PFSK-1 (cell line): ENCODE measurements at regions not wholly inside any gene's neighbourhood (a gene's known extent, or its start where the extent isn't known, plus 50 kb on each side); places are given as distances from the start of the nearest gene placed in this dataset.

Experiments used
- POLR2AphosphoS5 ChIP-seq: IDR thresholded peaks from 2 replicates; pipeline ENCODE4 v1.6.1; 2012; ENCODE audit warnings: low read depth, mild to moderate bottlenecking, control low read depth, low read length, moderate library complexity
- TAF1 ChIP-seq: IDR thresholded peaks from 2 replicates; pipeline ENCODE4 v1.6.1; 2012; ENCODE audit warnings: low read length, control low read depth, borderline replicate concordance; ENCODE audit not compliant: insufficient read depth
- TF ChIP-seq, protein P1 (sequence below), 2 experiments: IDR thresholded peaks; 2 replicates each; pipeline versions ENCODE4 v1.6.1 to v1.8.0; 2011 to 2012; ENCODE audit warnings: low read depth in 2 of 2, low read length in 2 of 2, control low read depth in 1 of 2, inconsistent platforms in 1 of 2, mild to moderate bottlenecking in 1 of 2, moderate library complexity in 1 of 2; ENCODE audit not compliant: insufficient read depth in 1 of 2

DNA sequence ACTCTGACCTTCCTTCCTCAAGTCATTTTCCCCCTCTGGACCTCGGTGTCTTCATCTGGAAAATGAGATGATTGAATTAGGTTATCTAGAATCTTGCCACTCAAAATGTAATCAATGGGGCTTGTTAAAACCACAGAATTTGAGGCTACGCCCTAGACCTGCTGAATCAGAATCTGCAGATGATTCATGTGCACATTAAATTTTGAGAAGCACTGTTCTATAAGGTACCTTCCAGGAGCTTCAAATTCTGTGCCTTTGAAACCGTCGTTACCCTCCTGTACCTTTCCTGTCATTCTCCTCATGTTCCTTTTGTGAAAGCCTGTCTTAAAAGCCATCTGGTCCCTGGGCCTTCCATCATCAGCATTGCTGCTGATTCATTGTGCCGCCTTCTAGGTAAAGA lies 172.4 kb upstream of the TOPAZ1 start:
- TF ChIP-seq POLR2AphosphoS5 = no peak
- TF ChIP-seq, protein P1, sequence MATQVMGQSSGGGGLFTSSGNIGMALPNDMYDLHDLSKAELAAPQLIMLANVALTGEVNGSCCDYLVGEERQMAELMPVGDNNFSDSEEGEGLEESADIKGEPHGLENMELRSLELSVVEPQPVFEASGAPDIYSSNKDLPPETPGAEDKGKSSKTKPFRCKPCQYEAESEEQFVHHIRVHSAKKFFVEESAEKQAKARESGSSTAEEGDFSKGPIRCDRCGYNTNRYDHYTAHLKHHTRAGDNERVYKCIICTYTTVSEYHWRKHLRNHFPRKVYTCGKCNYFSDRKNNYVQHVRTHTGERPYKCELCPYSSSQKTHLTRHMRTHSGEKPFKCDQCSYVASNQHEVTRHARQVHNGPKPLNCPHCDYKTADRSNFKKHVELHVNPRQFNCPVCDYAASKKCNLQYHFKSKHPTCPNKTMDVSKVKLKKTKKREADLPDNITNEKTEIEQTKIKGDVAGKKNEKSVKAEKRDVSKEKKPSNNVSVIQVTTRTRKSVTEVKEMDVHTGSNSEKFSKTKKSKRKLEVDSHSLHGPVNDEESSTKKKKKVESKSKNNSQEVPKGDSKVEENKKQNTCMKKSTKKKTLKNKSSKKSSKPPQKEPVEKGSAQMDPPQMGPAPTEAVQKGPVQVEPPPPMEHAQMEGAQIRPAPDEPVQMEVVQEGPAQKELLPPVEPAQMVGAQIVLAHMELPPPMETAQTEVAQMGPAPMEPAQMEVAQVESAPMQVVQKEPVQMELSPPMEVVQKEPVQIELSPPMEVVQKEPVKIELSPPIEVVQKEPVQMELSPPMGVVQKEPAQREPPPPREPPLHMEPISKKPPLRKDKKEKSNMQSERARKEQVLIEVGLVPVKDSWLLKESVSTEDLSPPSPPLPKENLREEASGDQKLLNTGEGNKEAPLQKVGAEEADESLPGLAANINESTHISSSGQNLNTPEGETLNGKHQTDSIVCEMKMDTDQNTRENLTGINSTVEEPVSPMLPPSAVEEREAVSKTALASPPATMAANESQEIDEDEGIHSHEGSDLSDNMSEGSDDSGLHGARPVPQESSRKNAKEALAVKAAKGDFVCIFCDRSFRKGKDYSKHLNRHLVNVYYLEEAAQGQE (IDR thresholded peaks at IDR 0.05; ENCODE audit: insufficient read depth in 1 of 2, low read depth in 2 of 2, low read length in 2 of 2) = no peak
- no peak for TF ChIP-seq TAF1
